DMS53 treated with DMSO at 0.1 percent for 48 hours (cell line): ENCODE measurements at regions not wholly inside any gene's neighbourhood (a gene's known extent, or its start where the extent isn't known, plus 50 kb on each side); places are given as distances from the start of the nearest gene placed in this dataset.

Source experiments
- DNase-seq: peaks from one replicate; lab custom pipeline; 2025; ENCODE audit not compliant: unreplicated experiment; lab: John Stamatoyannopoulos, UW

DNA sequence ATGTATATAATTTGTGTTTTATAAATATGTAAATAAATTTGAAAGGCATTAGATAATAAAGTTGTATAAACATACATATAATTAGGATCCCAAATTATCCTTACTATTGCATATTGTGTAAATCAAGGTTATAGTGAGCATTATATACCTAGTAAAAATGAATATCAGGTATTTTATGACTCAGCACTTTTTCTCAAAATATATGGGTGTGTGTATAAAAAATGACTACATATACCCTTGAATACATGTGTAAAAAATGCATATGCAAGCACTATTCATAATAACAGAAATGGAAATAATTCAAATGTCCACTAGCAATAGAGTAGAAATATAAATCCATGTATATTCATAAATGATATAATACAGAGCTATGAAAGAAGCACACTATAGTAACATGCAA lies 870.9 kb upstream of the CNTNAP5 start:
- DNase-seq: no peak

GRCh38 chr2:123157016-123157415 lies 868.1 kb upstream of the CNTNAP5 start:
- no peak for DNase-seq

GRCh38 chr2:123162400-123163016 lies 862.6 kb upstream of the CNTNAP5 start:
- no peak for DNase-seq

DNA sequence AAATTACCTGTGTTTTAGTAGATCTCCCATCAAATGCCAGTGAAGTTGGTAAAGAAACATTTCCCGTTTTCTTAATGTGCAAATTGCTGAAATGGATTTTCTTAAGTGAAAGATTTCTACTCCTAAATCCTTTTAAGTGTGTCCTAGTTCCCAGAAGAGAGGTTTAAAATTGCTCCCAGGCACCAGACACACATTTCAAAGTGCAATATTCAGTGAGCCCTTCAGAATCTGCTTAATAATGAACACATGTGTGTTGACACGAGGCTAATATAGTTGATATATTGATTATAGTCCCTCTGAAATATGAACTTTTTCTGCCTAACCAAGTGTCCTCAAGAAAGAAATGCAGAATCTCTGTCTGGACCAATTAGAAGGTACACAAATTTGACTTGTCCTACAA lies 861.7 kb upstream of the CNTNAP5 start:
- DNase-seq: no peak

DNA sequence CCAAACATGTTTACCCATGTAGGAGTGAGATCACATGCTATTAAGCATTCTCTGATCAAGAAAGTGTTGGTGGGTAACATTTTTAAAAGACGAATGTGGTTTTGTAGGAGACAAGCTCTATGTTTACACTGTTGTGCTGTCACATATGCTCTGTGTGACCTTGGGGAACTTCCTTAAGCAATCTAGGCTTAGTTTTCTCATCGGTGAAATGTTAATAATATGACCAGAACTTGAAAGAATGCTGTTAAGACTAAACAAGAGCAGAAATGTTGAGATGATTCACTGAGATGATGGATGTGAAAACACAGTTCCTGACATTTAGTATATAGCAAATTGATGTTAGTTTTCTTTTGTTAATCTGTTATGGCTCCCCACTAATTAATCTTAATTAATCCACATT lies 860.9 kb upstream of the CNTNAP5 start:
- no peak for DNase-seq

DNA sequence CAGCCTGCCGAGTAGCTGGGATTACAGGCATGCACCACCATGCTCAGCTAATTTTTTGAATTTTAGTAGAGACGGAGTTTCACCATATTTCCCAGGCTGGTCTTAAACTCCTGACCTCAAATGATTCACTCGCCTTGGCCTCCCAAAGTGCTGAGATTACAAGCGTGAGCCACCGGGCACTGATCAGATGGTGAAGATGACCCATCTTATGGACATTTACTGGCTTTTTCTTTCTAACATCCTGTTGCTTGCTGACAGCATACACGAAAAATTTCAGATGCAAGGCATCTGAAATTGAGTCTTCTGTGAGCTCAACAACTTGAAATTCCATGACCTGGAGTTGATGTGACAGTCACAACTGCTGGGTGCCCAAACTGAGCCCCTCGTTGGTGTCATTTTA lies 859.5 kb upstream of the CNTNAP5 start:
- no peak for DNase-seq

- DNase-seq: no peak
These were observed 845.6 kb upstream of the CNTNAP5 start for GRCh38 chr2:123179526-123179925.

GRCh38 chr2:123195957-123196356 lies 829.1 kb upstream of the CNTNAP5 start:
- no peak for DNase-seq

DNA sequence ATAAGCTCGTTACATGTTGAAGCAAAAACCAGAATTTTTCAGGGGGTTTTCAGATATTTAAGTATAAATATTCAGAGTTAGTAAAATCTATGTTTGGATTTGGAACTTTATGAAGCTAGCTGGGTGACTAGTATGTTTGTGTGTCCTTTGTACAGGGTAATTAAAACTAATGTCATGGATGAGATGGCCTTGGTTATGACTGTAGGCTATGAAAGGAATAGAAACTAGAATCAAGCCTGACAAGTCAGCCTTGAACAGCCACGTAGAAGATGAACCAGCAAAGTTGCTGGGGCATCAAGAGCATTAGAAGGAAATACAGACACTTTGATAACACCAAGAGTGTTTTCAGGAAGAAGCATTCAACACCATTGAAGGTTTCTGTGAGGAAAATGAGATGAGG lies 825.1 kb upstream of the CNTNAP5 start:
- no peak for DNase-seq

DNA sequence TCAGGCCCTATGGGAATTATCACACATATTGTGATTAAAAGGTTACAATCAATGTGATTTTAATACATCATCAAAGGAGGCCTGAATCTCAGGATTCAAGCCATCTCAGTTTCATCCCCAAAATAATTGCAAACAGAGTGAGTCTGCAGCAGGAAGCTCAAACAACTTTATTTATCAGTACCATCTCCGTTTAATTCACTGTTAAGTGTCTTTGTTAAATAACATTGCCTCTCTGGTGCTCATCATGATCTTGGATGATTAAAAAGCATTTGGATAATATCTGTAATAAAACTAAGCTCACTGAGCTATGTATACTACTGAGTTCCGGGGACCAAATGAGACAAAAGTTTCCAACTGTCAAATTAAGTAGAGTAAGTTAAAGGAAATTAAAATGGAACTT lies 817.8 kb upstream of the CNTNAP5 start:
- no peak for DNase-seq

DNA sequence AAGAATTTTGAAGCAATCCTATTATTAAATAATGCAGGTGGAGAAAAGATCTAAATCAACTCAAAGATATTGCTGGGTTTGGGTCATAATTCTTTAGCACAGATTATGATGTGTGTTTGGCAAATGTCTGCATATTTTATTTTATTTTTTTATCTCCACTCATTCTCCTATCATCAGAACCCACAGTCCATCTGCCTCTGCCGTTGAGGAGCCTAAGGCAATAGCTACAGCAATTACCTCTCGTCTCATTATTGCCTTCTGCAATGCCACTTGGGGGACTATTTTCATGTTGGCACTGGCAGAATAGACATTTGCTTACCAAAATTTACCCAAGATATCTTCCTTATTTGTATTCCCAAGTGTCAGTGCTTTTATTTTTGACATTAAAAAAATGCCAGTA lies 815.9 kb upstream of the CNTNAP5 start:
- no peak for DNase-seq

DNA sequence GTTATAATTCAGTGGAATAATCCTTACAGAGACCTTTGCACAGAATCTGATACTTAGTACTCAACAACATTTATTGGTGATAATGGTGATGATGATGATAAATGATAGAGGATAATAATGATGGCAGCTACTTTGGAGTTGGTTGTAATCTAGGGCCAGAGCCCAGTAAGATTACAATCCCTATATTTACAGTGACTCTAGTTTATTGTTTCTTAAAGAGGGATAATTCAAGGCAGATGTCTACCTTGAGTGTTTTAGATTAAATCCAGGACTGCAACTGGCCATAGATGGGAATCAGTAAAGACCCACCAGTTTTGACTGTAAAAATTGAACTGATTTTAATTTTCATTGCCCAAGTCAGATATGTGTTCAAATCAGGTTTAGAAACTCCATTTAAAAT lies 813.9 kb upstream of the CNTNAP5 start:
- no peak for DNase-seq

- no peak for DNase-seq
These were observed 779.9 kb upstream of the CNTNAP5 start for GRCh38 chr2:123245156-123245555.

- DNase-seq: no peak
These were observed 766.1 kb upstream of the CNTNAP5 start for GRCh38 chr2:123258877-123259539.

- no peak for DNase-seq
These were observed 762.2 kb upstream of the CNTNAP5 start for GRCh38 chr2:123262856-123263255.

- DNase-seq: no peak
These were observed 741.7 kb upstream of the CNTNAP5 start for GRCh38 chr2:123283431-123283830.

DNA sequence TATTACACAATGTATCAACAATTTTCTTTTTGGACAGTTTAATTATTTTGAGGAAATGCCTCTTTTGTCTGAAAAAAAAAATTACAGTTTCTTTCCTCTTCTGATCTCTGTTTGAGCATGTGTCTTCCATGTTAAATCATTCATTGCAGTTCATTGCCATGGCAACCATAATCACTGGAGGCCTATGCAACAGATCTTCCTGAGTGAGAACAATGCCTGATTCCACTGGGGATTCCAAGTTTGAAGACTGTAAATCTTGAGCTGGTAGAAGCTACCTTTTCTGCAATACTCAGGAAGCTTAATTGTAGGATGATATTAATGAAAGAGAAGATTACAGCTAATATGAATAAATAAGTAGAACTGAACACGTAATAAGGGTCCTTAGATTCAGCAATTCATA lies 721.4 kb upstream of the CNTNAP5 start:
- DNase-seq: no peak
